ENCODE measurements at regions not wholly inside any gene's neighbourhood (a gene's known extent, or its start where the extent isn't known, plus 50 kb on each side); places are given as distances from the start of the nearest gene placed in this dataset.
A peak's percentile ranks its signal among the peaks of the same experiment; 100 is the strongest.

DNA sequence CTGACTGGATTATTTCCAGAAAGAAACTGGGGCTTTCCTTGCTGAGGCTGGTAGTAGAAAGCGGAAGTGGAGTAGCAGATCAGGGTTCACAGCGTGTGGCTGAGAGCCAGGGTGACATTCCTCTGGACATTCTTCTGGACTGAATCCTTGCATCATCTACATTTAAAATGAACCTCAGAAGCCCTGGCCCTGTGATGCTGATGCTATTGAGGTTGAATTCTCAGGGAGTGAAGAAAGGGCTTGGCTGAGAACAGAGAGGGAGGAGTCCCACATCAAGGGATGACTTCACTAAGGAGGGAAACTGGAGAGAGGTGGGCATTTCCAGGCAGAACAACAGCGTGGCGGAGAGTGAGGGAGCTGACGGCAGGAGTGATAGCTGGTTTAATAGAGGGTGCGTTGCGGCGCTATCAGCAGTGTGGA is 102.3 kb upstream of the LMO4 start:
- ChIA-PET CTCF (interaction anchor here (0.7 kb wide), 1 partner anchor 30 kb away, joined by 3 read pairs; no protein-coding TSS in a partner anchor), POLR2A (no interaction called here)
- no peaks in the 10 kb centered on the region for H3K4me1 ChIP-seq
- Mint-ChIP-seq H3K27ac (ENCODE audit: unreplicated experiment) (peak overlapping the region; percentile 36), H3K36me3 (ENCODE audit: insufficient read depth, unreplicated experiment) (no peaks in the 10 kb centered on the region), H3K4me1 (ENCODE audit: low read depth, unreplicated experiment) (no peaks in the 10 kb centered on the region), H3K27me3 (ENCODE audit: insufficient read depth, unreplicated experiment) (peaks cover 2% of the 10 kb centered on the region), H3K4me3 (ENCODE audit: unreplicated experiment) (no peak overlapping the region), H3K9me3 (ENCODE audit: unreplicated experiment) (no peaks in the 10 kb centered on the region)
- DNase-seq = peak in 1 of 2 experiments; percentile 1
- H3K9me3 ChIP-seq = no peaks in the 10 kb centered on the region
- H3K36me3 ChIP-seq (ENCODE audit: control insufficient read depth, insufficient read depth, low read length) = no peaks in the 10 kb centered on the region
- H3K27me3 ChIP-seq (replicated peaks; ENCODE audit: control insufficient read depth, insufficient read depth, low read length) = no peaks in the 10 kb centered on the region
- TF ChIP-seq, protein P1, sequence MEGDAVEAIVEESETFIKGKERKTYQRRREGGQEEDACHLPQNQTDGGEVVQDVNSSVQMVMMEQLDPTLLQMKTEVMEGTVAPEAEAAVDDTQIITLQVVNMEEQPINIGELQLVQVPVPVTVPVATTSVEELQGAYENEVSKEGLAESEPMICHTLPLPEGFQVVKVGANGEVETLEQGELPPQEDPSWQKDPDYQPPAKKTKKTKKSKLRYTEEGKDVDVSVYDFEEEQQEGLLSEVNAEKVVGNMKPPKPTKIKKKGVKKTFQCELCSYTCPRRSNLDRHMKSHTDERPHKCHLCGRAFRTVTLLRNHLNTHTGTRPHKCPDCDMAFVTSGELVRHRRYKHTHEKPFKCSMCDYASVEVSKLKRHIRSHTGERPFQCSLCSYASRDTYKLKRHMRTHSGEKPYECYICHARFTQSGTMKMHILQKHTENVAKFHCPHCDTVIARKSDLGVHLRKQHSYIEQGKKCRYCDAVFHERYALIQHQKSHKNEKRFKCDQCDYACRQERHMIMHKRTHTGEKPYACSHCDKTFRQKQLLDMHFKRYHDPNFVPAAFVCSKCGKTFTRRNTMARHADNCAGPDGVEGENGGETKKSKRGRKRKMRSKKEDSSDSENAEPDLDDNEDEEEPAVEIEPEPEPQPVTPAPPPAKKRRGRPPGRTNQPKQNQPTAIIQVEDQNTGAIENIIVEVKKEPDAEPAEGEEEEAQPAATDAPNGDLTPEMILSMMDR (IDR thresholded peaks at IDR 0.05; ENCODE audit: insufficient read depth in 1 of 2, low read depth in 1 of 2, low read length in 1 of 2, severe bottlenecking in 1 of 2, unreplicated experiment in 1 of 2) = no peak
- intact Hi-C loops (cut with micrococcal nuclease; ENCODE audit: unreplicated experiment) = no loop called here
- no TSS peak for BruUV-seq (replicated peaks)
- H3K4me3 ChIP-seq (ENCODE audit: low read depth, low read length) = no peak overlapping the region

DNA sequence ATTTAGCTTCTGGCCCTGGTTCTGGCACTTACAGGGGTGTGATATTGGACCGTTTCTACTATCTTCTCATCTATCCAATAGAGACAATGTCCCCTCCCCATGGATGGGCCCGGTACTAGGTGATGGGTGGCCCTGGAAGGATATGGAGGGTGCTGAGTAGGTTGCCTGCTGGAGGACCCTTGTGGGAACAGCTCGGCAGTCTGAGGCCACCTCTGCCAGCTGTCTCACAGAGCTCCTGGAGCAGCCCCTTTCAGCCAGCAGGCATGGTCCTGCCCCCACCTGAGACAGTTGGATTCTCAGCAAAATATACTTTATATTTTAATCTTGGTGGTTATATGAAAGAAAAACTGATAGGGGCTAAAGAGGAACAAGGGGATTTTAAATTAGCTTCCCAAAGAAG is 101.0 kb upstream of the LMO4 start:
- no peak overlapping the region for H3K4me3 Mint-ChIP-seq (ENCODE audit: unreplicated experiment)
- H3K36me3 Mint-ChIP-seq (ENCODE audit: insufficient read depth, unreplicated experiment) = no peaks in the 10 kb centered on the region
- H3K36me3 ChIP-seq (ENCODE audit: control insufficient read depth, insufficient read depth, low read length) = no peaks in the 10 kb centered on the region
- no peak for DNase-seq
- TF ChIP-seq, protein P1 (IDR thresholded peaks at IDR 0.05; ENCODE audit: insufficient read depth in 1 of 2, low read depth in 1 of 2, low read length in 1 of 2, severe bottlenecking in 1 of 2, unreplicated experiment in 1 of 2) = no peak
- peaks cover 2% of the 10 kb centered on the region for H3K27me3 Mint-ChIP-seq (ENCODE audit: insufficient read depth, unreplicated experiment)
- no peaks in the 10 kb centered on the region for H3K4me1 Mint-ChIP-seq (ENCODE audit: low read depth, unreplicated experiment)
- POLR2A ChIA-PET = no interaction called here
- H3K9me3 Mint-ChIP-seq (ENCODE audit: unreplicated experiment) = no peaks in the 10 kb centered on the region
- no peaks in the 10 kb centered on the region for H3K27me3 ChIP-seq (replicated peaks; ENCODE audit: control insufficient read depth, insufficient read depth, low read length)
- H3K27ac Mint-ChIP-seq (ENCODE audit: unreplicated experiment) = no peak overlapping the region
- H3K4me3 ChIP-seq (ENCODE audit: low read depth, low read length) = no peak overlapping the region
- H3K4me1 ChIP-seq = no peaks in the 10 kb centered on the region
- intact Hi-C loops (cut with micrococcal nuclease; ENCODE audit: unreplicated experiment) = no loop called here
- no peaks in the 10 kb centered on the region for H3K9me3 ChIP-seq
- CTCF ChIA-PET = interaction anchor here (0.7 kb wide), 1 partner anchor 85 kb away, joined by 3 read pairs; no protein-coding TSS in a partner anchor
- no TSS peak for BruUV-seq (replicated peaks)

DNA sequence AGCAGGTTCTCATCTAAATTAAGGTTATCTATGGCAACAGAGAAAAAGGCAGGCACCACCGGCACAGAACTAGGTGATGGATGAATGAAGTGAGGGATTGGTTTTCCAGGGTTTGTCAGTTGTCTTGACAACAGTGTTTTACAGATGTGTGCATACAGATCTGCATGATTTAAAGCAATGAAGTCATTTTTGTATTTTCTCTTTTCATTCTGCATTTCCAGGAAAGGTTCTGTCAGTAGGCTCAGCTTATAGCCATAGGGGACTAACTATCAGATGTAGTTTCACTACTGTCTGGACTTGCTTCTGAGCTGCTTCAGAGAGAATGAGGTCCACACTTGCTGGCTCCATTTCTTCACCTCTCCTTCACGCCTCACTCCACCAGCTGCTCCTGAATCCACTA is 98.2 kb upstream of the LMO4 start:
- Mint-ChIP-seq H3K27me3 (ENCODE audit: insufficient read depth, unreplicated experiment) (peaks cover 2% of the 10 kb centered on the region), H3K27ac (ENCODE audit: unreplicated experiment) (no peak overlapping the region), H3K4me3 (ENCODE audit: unreplicated experiment) (no peak overlapping the region), H3K9me3 (ENCODE audit: unreplicated experiment) (no peaks in the 10 kb centered on the region), H3K4me1 (ENCODE audit: low read depth, unreplicated experiment) (no peaks in the 10 kb centered on the region), H3K36me3 (ENCODE audit: insufficient read depth, unreplicated experiment) (no peaks in the 10 kb centered on the region)
- Histone ChIP-seq H3K4me1 (no peaks in the 10 kb centered on the region), H3K27me3 (replicated peaks; ENCODE audit: control insufficient read depth, insufficient read depth, low read length) (no peaks in the 10 kb centered on the region), H3K9me3 (no peaks in the 10 kb centered on the region), H3K4me3 (ENCODE audit: low read depth, low read length) (no peak overlapping the region), H3K36me3 (ENCODE audit: control insufficient read depth, insufficient read depth, low read length) (no peaks in the 10 kb centered on the region)
- POLR2A ChIA-PET = no interaction called here
- CTCF ChIA-PET = no interaction called here
- DNase-seq = no peak
- intact Hi-C loops (cut with micrococcal nuclease; ENCODE audit: unreplicated experiment) = no loop called here
- TF ChIP-seq, protein P1 (IDR thresholded peaks at IDR 0.05; ENCODE audit: insufficient read depth in 1 of 2, low read depth in 1 of 2, low read length in 1 of 2, severe bottlenecking in 1 of 2, unreplicated experiment in 1 of 2) = no peak
- BruUV-seq (replicated peaks) = no TSS peak

Measured in Caco-2 (cell line).